ENCODE measurements at regions not wholly inside any gene's neighbourhood (a gene's known extent, or its start where the extent isn't known, plus 50 kb on each side); places are given as distances from the start of the nearest gene placed in this dataset.

GRCh38 chr10:14399641-14400040 lies 68.9 kb upstream of the FRMD4A start:
- TF ChIP-seq CTCF (IDR thresholded peaks at IDR 0.05) (no peak), EZH2 (IDR thresholded peaks at IDR 0.05; ENCODE audit: borderline replicate concordance, insufficient read depth, low read depth, low read length, poor library complexity, severe bottlenecking) (no peak)

Measured in B cell (primary cell).